ENCODE measurements at regions not wholly inside any gene's neighbourhood (a gene's known extent, or its start where the extent isn't known, plus 50 kb on each side); places are given as distances from the start of the nearest gene placed in this dataset.

DNA sequence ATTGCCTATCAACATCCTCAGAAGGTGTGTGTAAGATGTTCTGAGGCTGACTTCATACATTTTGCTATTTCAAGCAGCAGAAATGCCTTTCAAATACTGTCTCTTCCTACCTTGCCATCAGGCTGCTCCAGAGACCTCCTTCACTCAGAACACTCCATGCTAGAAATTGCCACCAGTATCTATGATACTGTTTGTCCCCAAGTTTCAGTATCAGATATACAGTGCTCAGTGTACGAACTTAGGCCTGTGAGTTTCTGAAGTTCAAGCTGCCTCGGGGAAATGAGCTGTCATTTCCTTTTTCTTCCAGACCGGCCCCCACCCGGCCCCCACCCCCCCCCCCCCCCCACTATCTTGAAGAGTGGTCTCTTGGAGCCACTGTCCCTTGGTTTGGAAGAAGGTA is 373.4 kb upstream of the CHRM2 start:
- Histone ChIP-seq H3K27me3 (replicated peaks; ENCODE audit: insufficient read depth, low read depth, low read length, poor library complexity) (no peaks in the 10 kb centered on the region), H3K36me3 (ENCODE audit: insufficient read depth, low read length, poor library complexity, severe bottlenecking) (no peaks in the 10 kb centered on the region), H3K4me1 (ENCODE audit: insufficient read depth, low read length, poor library complexity, severe bottlenecking) (no peaks in the 10 kb centered on the region), H3K27ac (ENCODE audit: low read depth, low read length, poor library complexity, severe bottlenecking) (no peak overlapping the region), H3K9me3 (ENCODE audit: low read depth, low read length, poor library complexity, severe bottlenecking) (no peaks in the 10 kb centered on the region), H3K4me3 (ENCODE audit: low read depth, low read length, poor library complexity, severe bottlenecking) (no peak overlapping the region)
- BruUV-seq (replicated peaks), result no TSS peak
- CTCF ChIA-PET, result no interaction called here
- no peak for DNase-seq (ENCODE audit: low spot score)
- POLR2A ChIA-PET (ENCODE audit: low non-redundant PET), result no interaction called here
- intact Hi-C loops (cut with micrococcal nuclease; ENCODE audit: unreplicated experiment), result no loop called here
- TF ChIP-seq EZH2 (IDR thresholded peaks at IDR 0.05; ENCODE audit: borderline replicate concordance, low read depth, low read length, poor library complexity, severe bottlenecking), result no peak
- TF ChIP-seq, protein P1, sequence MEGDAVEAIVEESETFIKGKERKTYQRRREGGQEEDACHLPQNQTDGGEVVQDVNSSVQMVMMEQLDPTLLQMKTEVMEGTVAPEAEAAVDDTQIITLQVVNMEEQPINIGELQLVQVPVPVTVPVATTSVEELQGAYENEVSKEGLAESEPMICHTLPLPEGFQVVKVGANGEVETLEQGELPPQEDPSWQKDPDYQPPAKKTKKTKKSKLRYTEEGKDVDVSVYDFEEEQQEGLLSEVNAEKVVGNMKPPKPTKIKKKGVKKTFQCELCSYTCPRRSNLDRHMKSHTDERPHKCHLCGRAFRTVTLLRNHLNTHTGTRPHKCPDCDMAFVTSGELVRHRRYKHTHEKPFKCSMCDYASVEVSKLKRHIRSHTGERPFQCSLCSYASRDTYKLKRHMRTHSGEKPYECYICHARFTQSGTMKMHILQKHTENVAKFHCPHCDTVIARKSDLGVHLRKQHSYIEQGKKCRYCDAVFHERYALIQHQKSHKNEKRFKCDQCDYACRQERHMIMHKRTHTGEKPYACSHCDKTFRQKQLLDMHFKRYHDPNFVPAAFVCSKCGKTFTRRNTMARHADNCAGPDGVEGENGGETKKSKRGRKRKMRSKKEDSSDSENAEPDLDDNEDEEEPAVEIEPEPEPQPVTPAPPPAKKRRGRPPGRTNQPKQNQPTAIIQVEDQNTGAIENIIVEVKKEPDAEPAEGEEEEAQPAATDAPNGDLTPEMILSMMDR (conservative IDR thresholded peaks at IDR 0.05; ENCODE audit: low read depth, low read length), result no peak

DNA sequence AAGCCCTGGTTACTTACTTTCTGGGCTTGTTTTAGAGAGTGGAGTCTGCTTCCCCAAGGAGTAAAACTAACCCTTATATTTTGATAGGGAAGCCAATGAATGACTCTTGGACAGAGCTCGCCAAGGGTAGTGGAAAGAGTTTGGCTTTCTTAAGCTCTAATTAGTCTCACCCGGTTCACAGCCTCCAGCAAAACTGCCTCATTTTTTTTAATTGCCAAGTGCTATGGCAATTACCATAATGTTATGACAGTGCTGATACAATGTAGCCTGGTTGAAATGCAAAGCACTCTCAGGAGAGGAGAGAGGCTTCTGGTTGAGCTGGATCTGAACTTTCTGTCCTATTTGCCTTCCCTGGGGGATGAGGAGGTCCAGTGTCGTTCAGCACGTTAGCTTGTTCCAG is 376.1 kb upstream of the CHRM2 start:
- Histone ChIP-seq H3K4me3 (ENCODE audit: low read depth, low read length, poor library complexity, severe bottlenecking) (no peak overlapping the region), H3K4me1 (ENCODE audit: insufficient read depth, low read length, poor library complexity, severe bottlenecking) (no peaks in the 10 kb centered on the region), H3K27ac (ENCODE audit: low read depth, low read length, poor library complexity, severe bottlenecking) (no peak overlapping the region), H3K27me3 (replicated peaks; ENCODE audit: insufficient read depth, low read depth, low read length, poor library complexity) (no peaks in the 10 kb centered on the region), H3K9me3 (ENCODE audit: low read depth, low read length, poor library complexity, severe bottlenecking) (no peaks in the 10 kb centered on the region), H3K36me3 (ENCODE audit: insufficient read depth, low read length, poor library complexity, severe bottlenecking) (no peaks in the 10 kb centered on the region)
- CTCF ChIA-PET, result no interaction called here
- POLR2A ChIA-PET (ENCODE audit: low non-redundant PET), result no interaction called here
- peak; percentile 12 for DNase-seq (ENCODE audit: low spot score)
- no TSS peak for BruUV-seq (replicated peaks)
- TF ChIP-seq EZH2 (IDR thresholded peaks at IDR 0.05; ENCODE audit: borderline replicate concordance, low read depth, low read length, poor library complexity, severe bottlenecking), result no peak
- TF ChIP-seq, protein P1 (conservative IDR thresholded peaks at IDR 0.05; ENCODE audit: low read depth, low read length), result no peak
- intact Hi-C loops (cut with micrococcal nuclease; ENCODE audit: unreplicated experiment), result no loop called here

DNA sequence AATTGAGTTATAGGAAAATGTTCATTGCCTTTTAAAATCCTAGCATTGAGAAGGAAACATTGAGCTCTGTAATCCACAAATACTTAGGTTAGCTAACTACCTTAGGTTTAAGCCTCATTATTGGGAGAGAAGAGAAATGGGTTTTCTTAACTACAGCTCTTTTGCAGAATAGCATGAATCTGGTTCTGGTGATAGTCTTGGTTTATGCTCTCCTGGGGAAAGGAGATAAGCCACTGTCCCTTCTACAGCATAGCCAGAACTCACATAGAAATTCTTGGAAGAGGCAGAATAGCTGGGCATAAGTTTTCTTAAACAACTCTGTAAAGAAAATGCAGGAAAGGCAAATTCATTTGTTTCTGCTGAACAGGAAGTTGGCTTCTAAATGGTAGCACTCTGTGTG is 378.6 kb upstream of the CHRM2 start:
- H3K9me3 ChIP-seq (ENCODE audit: low read depth, low read length, poor library complexity, severe bottlenecking), result no peaks in the 10 kb centered on the region
- POLR2A ChIA-PET (ENCODE audit: low non-redundant PET), result no interaction called here
- no peaks in the 10 kb centered on the region for H3K27me3 ChIP-seq (replicated peaks; ENCODE audit: insufficient read depth, low read depth, low read length, poor library complexity)
- H3K4me1 ChIP-seq (ENCODE audit: insufficient read depth, low read length, poor library complexity, severe bottlenecking), result no peaks in the 10 kb centered on the region
- H3K27ac ChIP-seq (ENCODE audit: low read depth, low read length, poor library complexity, severe bottlenecking), result no peak overlapping the region
- H3K4me3 ChIP-seq (ENCODE audit: low read depth, low read length, poor library complexity, severe bottlenecking), result no peak overlapping the region
- intact Hi-C loops (cut with micrococcal nuclease; ENCODE audit: unreplicated experiment), result no loop called here
- CTCF ChIA-PET, result no interaction called here
- TF ChIP-seq, protein P1 (conservative IDR thresholded peaks at IDR 0.05; ENCODE audit: low read depth, low read length), result no peak
- TF ChIP-seq EZH2 (IDR thresholded peaks at IDR 0.05; ENCODE audit: borderline replicate concordance, low read depth, low read length, poor library complexity, severe bottlenecking), result no peak
- H3K36me3 ChIP-seq (ENCODE audit: insufficient read depth, low read length, poor library complexity, severe bottlenecking), result no peaks in the 10 kb centered on the region
- no TSS peak for BruUV-seq (replicated peaks)
- DNase-seq (ENCODE audit: low spot score), result no peak

All from A673 (cell line).